C4-2B (cell line): ENCODE measurements at regions not wholly inside any gene's neighbourhood (a gene's known extent, or its start where the extent isn't known, plus 50 kb on each side); places are given as distances from the start of the nearest gene placed in this dataset.

Experiments
- ZFX ChIP-seq: fragments of 450-650 bp; IDR thresholded peaks from 2 replicates; pipeline ENCODE4 v1.6.1; 2017
- TF ChIP-seq, protein P1 (sequence below): fragments of 450-650 bp; conservative IDR thresholded peaks from 2 replicates; pipeline ENCODE4 v1.5.1; 2017; ENCODE audit warnings: mild to moderate bottlenecking

- TF ChIP-seq, protein P1, sequence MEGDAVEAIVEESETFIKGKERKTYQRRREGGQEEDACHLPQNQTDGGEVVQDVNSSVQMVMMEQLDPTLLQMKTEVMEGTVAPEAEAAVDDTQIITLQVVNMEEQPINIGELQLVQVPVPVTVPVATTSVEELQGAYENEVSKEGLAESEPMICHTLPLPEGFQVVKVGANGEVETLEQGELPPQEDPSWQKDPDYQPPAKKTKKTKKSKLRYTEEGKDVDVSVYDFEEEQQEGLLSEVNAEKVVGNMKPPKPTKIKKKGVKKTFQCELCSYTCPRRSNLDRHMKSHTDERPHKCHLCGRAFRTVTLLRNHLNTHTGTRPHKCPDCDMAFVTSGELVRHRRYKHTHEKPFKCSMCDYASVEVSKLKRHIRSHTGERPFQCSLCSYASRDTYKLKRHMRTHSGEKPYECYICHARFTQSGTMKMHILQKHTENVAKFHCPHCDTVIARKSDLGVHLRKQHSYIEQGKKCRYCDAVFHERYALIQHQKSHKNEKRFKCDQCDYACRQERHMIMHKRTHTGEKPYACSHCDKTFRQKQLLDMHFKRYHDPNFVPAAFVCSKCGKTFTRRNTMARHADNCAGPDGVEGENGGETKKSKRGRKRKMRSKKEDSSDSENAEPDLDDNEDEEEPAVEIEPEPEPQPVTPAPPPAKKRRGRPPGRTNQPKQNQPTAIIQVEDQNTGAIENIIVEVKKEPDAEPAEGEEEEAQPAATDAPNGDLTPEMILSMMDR, result no peak
- no peak for TF ChIP-seq ZFX
These were observed 140.5 kb upstream of the KLHL25 start for GRCh38 chr15:85935182-85935581.
